ENCODE measurements at regions not wholly inside any gene's neighbourhood (a gene's known extent, or its start where the extent isn't known, plus 50 kb on each side); places are given as distances from the start of the nearest gene placed in this dataset.

- peaks cover 0 to 7% of the 10 kb centered on the region in 2 donors for H3K27me3 Mint-ChIP-seq (ENCODE audit: low read depth in 2 of 2)
- H3K4me3 Mint-ChIP-seq = no peak overlapping the region
Observed at GRCh38 chr10:64059884-64060283, 538.7 kb downstream of the REEP3 start.

GRCh38 chr10:64060389-64060788 lies 539.2 kb downstream of the REEP3 start:
- DNase-seq (no peak), ATAC-seq (no peak)
- Mint-ChIP-seq H3K4me1 (no peaks in the 10 kb centered on the region), H3K4me3 (no peak overlapping the region), H3K9me3 (no peaks in the 10 kb centered on the region), H3K27ac (no peak overlapping the region), H3K36me3 (no peaks in the 10 kb centered on the region), H3K27me3 (ENCODE audit: low read depth in 2 of 2) (peaks cover 0 to 7% of the 10 kb centered on the region in 2 donors)
- Histone ChIP-seq H3K36me3 (ENCODE audit: control insufficient read depth, insufficient read depth, low read length) (no peaks in the 10 kb centered on the region), H3K27me3 (ENCODE audit: control insufficient read depth, insufficient read depth, low read length) (no peaks in the 10 kb centered on the region), H3K9me3 (ENCODE audit: control insufficient read depth, insufficient read depth, low read length) (no peaks in the 10 kb centered on the region), H3K27ac (ENCODE audit: low read length) (no peak overlapping the region), H3K4me3 (ENCODE audit: low read length) (no peak overlapping the region), H3K4me1 (ENCODE audit: control insufficient read depth, insufficient read depth, low read length) (no peaks in the 10 kb centered on the region)
- intact Hi-C loops (cut with micrococcal nuclease) = no loop called here
- 91% methylated on average over 7 of the region's 7 CpGs for WGBS (ENCODE audit: insufficient coverage)
- no peak for TF ChIP-seq CTCF (IDR thresholded peaks at IDR 0.05)

More at GRCh38 chr10:64059884-64060283, 538.7 kb downstream of the REEP3 start:
- intact Hi-C loops (cut with micrococcal nuclease) = no loop called here
- H3K9me3 Mint-ChIP-seq = no peaks in the 10 kb centered on the region
- H3K27ac ChIP-seq (ENCODE audit: low read length) = no peak overlapping the region
- H3K36me3 Mint-ChIP-seq = no peaks in the 10 kb centered on the region
- H3K27me3 ChIP-seq (ENCODE audit: control insufficient read depth, insufficient read depth, low read length) = no peaks in the 10 kb centered on the region
- DNase-seq = no peak
- H3K4me1 ChIP-seq (ENCODE audit: control insufficient read depth, insufficient read depth, low read length) = no peaks in the 10 kb centered on the region
- WGBS (ENCODE audit: insufficient coverage) = 50% methylated on average over 1 of the region's 1 CpG
- H3K36me3 ChIP-seq (ENCODE audit: control insufficient read depth, insufficient read depth, low read length) = no peaks in the 10 kb centered on the region
- TF ChIP-seq CTCF (IDR thresholded peaks at IDR 0.05) = no peak
- H3K9me3 ChIP-seq (ENCODE audit: control insufficient read depth, insufficient read depth, low read length) = no peaks in the 10 kb centered on the region
- no peak overlapping the region for H3K27ac Mint-ChIP-seq
- no peak for ATAC-seq
- no peak overlapping the region for H3K4me3 ChIP-seq (ENCODE audit: low read length)
- H3K4me1 Mint-ChIP-seq = no peaks in the 10 kb centered on the region

GRCh38 chr10:64062793-64063192 lies 541.6 kb downstream of the REEP3 start:
- no peak for ATAC-seq
- H3K27me3 ChIP-seq (ENCODE audit: control insufficient read depth, insufficient read depth, low read length) = no peaks in the 10 kb centered on the region
- no peak overlapping the region for H3K4me3 Mint-ChIP-seq
- DNase-seq = no peak
- H3K27ac Mint-ChIP-seq = no peak overlapping the region
- H3K4me1 Mint-ChIP-seq = no peaks in the 10 kb centered on the region
- WGBS (ENCODE audit: insufficient coverage) = 80% methylated on average over 1 of the region's 4 CpGs
- H3K27me3 Mint-ChIP-seq (ENCODE audit: low read depth in 2 of 2) = peaks cover 0 to 7% of the 10 kb centered on the region in 2 donors
- no peaks in the 10 kb centered on the region for H3K36me3 Mint-ChIP-seq
- TF ChIP-seq CTCF (IDR thresholded peaks at IDR 0.05) = no peak
- no peaks in the 10 kb centered on the region for H3K36me3 ChIP-seq (ENCODE audit: control insufficient read depth, insufficient read depth, low read length)
- H3K9me3 ChIP-seq (ENCODE audit: control insufficient read depth, insufficient read depth, low read length) = no peaks in the 10 kb centered on the region
- H3K4me1 ChIP-seq (ENCODE audit: control insufficient read depth, insufficient read depth, low read length) = no peaks in the 10 kb centered on the region
- H3K9me3 Mint-ChIP-seq = no peaks in the 10 kb centered on the region
- H3K4me3 ChIP-seq (ENCODE audit: low read length) = no peak overlapping the region
- intact Hi-C loops (cut with micrococcal nuclease) = no loop called here
- H3K27ac ChIP-seq (ENCODE audit: low read length) = no peak overlapping the region

- DNase-seq (no peak), ATAC-seq (no peak)
- H3K9me3 ChIP-seq (ENCODE audit: control insufficient read depth, insufficient read depth, low read length) = no peaks in the 10 kb centered on the region
- Mint-ChIP-seq H3K27me3 (ENCODE audit: low read depth in 2 of 2) (no peaks in the 10 kb centered on the region), H3K36me3 (no peaks in the 10 kb centered on the region), H3K9me3 (no peaks in the 10 kb centered on the region), H3K27ac (no peak overlapping the region), H3K4me3 (no peak overlapping the region), H3K4me1 (no peaks in the 10 kb centered on the region)
- TF ChIP-seq CTCF (IDR thresholded peaks at IDR 0.05) = no peak
- no peaks in the 10 kb centered on the region for H3K36me3 ChIP-seq (ENCODE audit: control insufficient read depth, insufficient read depth, low read length)
- intact Hi-C loops (cut with micrococcal nuclease) = no loop called here
- no peak overlapping the region for H3K27ac ChIP-seq (ENCODE audit: low read length)
- no peaks in the 10 kb centered on the region for H3K4me1 ChIP-seq (ENCODE audit: control insufficient read depth, insufficient read depth, low read length)
- H3K4me3 ChIP-seq (ENCODE audit: low read length) = no peak overlapping the region
- H3K27me3 ChIP-seq (ENCODE audit: control insufficient read depth, insufficient read depth, low read length) = no peaks in the 10 kb centered on the region
- WGBS (ENCODE audit: insufficient coverage) = 12% methylated on average over 4 of the region's 4 CpGs
Observed at GRCh38 chr10:64067009-64067606, 545.9 kb downstream of the REEP3 start.

All from natural killer cell (primary cell).